ENCODE measurements at regions not wholly inside any gene's neighbourhood (a gene's known extent, or its start where the extent isn't known, plus 50 kb on each side); places are given as distances from the start of the nearest gene placed in this dataset.
"Not testable (repeated sequence)": the region's sequence is repeated elsewhere in the genome, so short reads cannot be mapped to it uniquely, and the experiment has no call there.

DNA sequence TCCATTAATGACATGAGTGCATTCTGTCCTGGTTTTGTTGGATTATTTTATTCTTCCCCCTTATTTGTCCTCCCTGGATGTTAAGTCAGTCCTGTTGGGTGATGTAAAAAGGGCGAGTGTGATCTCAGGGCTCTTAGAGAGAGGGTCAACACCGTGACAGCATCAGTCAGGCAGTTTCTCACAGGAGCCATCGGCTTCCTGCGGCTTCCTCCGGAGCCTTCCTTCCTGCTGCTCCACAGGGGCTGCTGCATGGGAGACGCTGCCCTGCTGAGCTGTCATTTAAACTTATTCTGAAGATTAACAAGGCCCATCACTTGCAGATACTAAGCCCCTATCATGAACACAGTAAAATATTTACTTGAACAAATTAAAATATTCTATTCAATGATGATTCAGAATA, 211.3 kb downstream of the SPATA31A1 start:
- not testable (repeated sequence) for DNase-seq (ENCODE audit: low read depth in 3 of 3)

DNA sequence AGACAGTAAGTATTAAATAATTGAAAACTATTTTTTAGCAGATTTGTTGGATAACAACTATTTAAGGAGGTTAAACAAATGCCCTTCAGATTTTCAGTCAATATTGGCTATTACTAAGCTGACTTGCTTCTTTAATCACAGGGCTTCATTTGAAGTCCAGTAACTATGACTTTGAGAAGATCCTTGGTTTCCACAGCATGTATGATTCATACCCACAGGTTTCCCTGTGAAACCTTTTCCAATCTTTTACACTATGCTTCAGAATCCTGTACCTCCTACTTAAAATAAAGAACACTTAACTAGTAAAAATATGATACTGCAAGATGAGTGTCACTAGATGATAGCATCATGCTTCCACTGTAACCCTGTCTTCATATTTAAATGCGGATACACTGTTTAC, 211.9 kb downstream of the SPATA31A1 start:
- not testable (repeated sequence) for DNase-seq (ENCODE audit: low read depth in 3 of 3)

DNA sequence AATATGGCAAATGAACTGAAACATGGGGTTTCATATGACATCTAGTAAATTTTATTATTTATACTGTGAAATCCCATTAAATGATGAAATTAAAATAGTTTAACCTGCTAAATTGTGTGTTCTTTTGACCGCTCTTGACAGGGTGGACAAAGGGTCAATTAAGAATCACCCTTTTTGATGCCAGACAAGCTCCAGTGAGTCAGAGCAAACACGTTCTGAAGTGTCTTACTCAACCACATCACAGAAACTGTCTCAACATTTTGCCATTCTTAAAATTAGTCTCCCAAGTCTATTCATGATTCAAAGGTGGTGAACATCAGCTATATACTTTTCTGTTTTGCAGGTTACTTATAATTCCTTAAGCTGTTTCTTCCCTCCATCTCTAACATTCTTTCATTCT, 213.4 kb downstream of the SPATA31A1 start:
- not testable (repeated sequence) for DNase-seq (ENCODE audit: low read depth in 3 of 3)

DNA sequence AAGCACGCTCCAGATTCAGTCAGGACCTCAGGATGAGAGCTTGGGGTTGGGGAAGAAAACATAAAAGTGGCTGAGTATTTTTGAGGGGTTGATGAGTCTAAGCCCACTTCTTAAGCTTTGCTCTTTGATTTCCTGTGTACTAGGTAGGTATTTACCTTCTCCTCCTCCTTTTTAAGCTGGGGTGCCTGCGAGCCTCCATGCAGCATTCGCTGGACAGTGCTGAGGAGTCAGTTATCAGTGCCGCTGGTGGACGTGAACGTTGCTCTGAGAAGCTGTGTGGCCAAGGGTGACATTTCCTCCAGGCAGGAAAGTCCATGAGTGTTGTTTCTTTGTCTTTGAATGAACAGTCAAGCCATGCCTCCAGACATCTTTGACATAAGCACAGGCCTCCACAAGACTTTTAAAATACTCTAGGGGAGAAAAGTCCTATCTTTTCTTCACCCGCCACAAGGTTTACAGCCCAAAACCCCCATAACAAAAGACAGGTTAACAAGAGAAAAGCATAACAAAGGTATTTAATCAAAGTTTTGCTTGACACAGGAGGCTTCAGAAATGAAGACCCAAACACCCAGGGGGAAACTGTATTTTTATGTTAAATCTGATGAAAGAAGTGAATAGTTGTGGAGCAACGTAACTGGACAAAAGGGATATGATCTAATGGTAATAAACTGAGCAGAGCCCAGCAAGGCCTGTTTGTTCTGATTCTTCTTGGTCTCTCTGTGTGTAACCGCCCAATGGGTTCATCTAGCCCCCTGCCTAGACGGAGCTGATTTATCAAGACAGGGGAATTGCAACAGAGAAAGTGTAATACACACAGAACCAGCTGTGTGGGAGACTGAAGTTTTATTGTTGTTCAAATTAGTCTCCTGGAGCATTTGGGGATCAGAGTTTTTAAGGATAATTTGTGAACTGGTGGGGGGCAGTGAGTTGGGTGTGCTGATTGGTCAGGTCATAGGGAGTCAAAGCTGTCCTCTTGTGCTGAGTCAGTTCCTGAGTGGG, 217.9 kb downstream of the SPATA31A1 start:
- not testable (repeated sequence) for DNase-seq (ENCODE audit: low read depth in 3 of 3)

DNA sequence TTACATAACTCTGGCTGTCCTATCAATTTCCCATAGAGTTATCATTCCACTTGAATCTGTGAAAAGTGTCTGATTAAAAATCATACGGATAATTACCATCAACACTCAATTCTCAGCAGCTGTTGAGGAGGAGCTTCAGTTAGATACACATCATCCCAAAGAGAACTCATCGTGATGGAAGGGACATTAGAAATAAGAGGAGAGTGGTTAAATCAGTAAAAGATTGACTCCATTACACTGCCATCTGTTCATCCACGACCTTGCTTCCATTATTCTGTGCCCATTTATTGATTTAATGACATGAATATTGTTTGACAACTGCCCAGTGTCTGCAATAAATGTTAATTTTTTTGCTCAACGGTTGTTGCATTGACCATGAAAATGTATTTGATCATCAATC, 223.5 kb downstream of the SPATA31A1 start:
- not testable (repeated sequence) for DNase-seq (ENCODE audit: low read depth in 3 of 3)

DNA sequence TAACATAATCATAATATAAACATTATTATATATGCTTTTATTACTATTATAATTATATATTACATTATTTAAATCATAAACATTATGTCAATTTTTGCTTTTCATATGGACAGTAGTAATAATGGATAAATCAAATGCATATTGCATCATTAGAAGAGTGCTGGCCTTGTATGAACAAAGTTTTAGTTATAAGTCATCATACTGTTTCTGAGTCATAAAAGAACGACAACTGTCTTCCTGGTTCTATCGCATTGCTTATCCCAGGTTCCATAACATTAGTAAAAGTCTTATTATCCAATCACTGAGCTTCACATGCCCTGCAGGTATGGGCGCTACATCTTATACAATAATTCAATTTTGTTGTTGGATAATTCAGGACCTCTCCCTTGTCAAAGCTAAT, 225.8 kb downstream of the SPATA31A1 start:
- not testable (repeated sequence) for DNase-seq (ENCODE audit: low read depth in 3 of 3)

DNA sequence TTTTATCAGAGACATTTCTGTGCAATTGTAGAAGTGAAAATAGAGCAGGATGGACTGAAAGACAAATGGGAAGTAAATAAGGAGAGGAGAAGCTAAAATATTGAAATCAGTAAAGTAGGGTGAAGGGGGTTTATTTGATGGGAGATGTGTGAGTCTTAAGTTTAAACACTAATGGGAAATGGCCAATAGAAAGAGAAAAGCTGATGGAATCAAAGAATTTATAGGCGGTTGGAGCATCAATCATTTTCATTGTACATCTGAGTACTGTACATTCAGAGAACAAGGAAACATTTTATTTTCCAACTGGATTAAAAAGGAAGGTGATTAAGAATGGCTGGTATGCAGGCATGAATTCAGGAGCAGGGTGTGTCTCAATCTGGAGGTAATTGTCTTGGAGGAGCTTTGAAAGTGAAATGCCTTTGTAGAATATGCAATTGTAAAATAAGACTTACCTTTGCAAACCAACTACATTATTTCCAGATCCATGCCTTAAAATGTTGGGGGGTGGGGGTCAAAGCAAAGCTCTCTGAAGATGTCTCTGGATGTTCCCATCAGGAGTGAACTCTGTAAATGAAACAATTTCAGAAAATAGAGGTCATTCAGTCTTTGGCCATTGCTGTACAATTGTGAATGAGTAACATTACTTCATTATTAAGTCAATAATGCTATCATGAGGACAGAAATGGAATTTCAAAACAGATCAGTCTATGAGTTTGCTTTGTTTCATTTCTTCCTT, 227.4 kb downstream of the SPATA31A1 start:
- not testable (repeated sequence) for DNase-seq (ENCODE audit: low read depth in 3 of 3)

DNA sequence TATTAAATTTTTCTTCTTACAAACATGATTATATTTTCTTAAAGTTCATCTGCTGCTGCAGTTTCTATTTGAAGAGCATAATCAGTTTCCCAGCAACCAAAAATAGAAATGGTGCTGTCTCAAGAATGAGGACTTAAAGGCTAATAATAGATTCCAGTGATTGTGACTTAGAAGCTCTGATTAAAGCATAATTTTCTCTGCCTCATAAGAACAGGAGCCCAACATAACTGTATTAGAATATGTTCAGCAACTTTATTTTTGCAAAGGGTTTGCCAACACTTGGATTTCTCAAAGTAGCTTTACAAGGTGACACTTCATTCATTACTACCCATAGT, 227.9 kb downstream of the SPATA31A1 start:
- not testable (repeated sequence) for DNase-seq (ENCODE audit: low read depth in 3 of 3)

DNA sequence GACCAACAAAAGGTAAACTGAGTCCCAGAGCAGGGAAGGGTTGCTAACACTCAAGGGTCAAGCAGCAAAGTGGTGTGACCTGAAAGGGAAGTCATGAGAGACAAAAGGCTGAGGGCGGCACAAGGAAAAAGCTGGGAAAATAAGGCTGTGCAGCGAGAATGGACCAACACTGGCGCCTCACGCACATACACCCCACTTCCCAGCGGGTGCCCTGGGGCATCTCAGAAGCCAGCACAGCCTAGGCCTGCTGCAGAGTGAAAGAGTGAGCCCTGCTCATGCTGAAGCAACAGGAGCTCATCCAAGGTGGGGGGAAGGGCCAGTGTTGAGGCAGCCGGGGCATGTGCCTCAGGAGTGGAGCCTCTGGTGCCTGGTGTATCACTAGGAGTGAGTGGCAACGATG, 229.8 kb downstream of the SPATA31A1 start:
- not testable (repeated sequence) for DNase-seq (ENCODE audit: low read depth in 3 of 3)

DNA sequence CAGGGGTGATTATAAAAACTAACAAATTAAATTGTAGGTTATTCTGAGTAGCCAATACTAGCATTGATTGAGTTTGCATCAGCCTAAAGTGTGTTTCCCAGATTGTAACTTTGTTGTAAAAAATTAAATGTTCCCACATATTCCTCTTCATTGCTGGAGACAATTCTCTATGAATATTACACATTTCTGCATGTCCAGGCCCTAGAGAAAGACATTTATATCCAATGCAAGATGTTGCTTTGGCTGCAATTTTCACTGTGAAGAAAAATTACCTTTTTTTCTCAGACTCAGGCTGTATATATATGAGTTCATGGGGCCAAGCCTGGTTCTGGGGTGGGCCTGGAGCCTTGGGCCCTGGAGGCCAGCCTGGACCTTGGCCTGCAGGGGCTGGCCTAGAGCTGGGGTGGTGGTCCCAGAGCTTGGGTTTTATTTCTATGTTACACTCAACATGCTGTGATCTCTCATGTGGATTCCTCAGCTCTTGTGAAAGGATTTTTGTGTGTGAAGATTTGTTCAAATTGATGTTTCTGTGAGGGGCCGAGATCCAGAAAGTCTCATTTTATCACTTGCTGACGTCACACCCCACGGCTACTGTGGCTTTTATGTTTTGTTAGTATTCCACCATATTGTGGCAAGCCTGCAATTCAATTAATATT, 232.5 kb downstream of the SPATA31A1 start:
- DNase-seq (ENCODE audit: low read depth in 3 of 3) = no peak

DNA sequence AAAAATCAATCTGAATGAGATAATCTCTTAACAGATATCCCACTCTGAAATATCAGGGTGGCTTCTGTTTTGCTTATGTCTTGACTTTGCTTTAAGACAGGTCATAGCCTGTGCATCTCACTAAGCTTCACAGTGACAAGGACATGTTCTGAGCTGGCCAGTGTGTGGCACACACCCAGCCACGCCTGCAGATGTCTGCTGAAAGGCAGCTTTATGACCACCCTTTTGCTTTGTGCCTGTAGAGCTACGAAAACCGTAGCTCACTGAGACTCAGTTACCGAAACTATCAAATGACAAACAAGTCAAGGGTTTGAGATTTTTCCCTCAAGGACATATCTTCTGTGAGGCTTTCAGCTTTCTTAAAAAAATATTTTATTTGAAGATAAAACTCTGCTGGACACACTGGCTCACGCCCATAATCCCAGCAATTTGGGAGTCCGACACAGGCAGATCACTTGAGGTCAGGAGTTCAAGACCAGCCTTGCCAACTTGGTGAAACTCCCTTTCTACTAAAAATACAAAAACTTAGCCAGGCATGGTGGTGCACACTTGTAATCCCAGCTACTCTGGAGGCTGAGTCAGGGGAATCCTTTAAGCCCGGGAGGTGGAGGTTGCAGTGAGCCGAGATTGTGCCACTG, 233.2 kb downstream of the SPATA31A1 start:
- no peak for DNase-seq (ENCODE audit: low read depth in 3 of 3)

DNA sequence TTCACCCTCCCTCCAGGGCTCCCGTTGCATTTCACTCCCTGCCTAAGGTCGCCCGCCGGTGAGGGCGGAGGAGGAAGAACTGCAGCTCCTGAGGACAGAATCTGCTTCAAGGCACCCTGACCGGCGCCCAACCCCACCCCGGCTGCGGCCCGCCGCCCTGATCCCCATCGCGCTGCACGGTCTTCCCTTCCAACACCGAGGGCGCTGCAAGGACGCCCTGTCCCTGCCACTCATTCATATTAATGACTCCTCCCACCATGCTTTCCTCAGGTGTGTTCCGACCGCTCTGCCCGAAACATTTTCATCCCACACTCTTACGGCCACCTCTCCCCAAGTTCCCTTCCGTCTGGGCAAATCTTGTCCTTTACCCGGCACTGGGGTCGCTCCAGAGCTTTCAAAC, 248.6 kb downstream of the SPATA31A1 start:
- not testable (repeated sequence) for DNase-seq (ENCODE audit: low read depth in 3 of 3)

DNA sequence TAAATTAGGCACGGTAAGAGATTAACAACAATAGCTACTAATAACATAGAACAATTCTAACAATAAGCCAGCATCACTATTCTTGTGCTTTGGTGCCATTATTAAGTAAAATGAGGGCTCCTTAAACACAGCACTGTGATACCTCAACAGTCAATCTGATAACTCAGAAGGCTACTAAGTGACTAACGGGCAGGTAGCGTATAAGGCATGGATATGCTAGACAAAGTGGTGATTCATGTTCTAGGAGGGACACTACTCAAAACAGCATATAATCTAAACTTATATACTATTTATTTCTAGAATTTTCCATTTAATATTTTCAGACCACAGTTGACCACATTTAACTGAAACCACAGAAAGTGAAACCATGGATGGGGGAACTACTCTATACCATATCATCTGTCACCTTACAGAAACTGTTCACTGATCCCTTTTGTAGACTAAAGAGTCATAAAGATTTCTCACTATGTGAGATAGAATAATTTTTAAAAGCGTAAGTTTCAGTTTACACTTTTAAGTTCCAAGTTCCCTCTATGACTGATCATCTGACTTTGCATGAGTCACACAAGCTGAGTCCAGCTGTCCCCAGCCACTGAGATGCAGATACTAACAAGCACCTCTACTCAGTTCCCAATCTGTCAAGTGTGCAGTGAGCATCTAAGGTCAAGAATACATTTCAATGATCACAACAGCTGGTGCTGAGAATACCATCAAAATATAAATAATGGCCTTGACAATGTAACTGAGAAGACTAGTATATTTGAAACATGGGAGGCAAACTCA, 256.2 kb downstream of the SPATA31A1 start:
- DNase-seq (ENCODE audit: low read depth in 3 of 3) = not testable (repeated sequence)

DNA sequence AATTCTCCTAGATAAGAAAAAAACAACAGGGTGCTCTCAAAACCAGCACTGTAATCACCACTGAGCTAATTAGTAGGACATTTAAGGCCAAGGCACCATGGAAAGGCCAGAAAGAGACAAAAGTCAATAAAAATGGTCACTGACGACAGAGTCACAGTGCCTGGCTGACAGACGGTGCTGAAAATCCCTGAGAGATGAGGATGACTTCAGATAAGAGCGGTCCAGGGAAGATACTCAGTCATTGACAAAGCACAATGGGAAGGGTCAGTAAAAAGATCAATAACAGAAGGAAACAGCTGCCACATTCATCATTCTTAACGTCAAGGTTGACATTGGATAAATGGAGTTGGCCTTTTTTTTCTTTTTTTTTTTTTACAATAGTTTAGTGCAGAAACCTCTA, 261.0 kb downstream of the SPATA31A1 start:
- not testable (repeated sequence) for DNase-seq (ENCODE audit: low read depth in 3 of 3)

DNA sequence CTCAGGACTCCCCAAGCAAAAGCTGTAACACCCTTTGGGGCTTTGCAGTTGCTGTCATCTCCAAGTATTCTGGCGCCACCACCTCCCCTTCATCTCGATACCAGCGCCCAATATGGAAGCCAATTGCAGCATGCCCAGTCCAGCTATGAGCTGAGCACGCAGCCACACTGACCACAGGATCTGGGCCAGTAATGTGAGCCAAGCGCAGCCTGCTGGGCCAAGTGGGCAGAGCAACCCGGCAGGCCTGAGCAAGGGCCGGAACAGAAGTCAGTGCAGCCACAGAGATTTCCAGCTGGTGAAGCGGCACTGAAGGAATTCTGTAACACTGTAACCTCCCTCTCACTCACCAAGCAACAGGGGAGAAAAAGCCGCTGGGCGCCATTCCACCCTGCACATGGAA, 268.6 kb downstream of the SPATA31A1 start:
- not testable (repeated sequence) for DNase-seq (ENCODE audit: low read depth in 3 of 3)

DNA sequence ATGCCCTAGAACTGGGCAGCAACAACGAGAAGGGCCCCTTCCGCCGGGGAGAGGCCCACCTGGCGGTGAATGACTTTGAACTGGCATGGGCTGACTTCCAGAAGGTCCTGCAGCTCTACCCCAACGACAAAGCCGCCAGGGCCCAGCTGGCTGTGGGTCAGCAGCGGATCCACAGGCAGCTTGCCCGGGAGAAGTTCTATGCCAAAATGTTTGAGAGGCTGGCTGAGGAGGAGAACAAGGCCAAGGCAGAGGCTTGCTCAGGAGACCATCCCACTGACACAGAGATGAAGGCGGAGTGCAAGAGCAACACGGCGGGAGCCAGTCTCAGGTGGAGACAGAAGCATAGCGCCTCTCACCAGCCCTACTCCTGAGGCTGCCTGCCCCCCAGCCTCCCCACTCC, 276.6 kb downstream of the SPATA31A1 start:
- not testable (repeated sequence) for DNase-seq (ENCODE audit: low read depth in 3 of 3)

DNA sequence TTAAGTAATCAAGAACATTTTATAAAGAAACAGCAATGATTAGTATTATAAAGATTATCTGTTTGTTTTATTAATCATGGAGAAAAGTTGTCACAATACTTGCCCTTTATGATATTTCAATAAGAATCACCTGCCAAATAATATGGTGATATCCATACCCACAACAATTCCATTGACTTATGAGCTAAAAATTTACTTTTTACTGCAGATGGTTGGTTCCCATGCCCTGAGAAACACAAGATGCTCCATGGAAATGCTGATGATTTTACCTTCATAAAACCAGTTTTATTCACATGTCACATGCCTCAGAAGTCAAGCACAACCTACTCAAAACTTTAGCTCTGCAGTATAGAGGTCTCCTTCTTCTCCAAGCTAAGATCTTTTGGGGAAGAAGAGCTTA, 293.6 kb downstream of the SPATA31A1 start:
- DNase-seq (ENCODE audit: low read depth in 3 of 3) = not testable (repeated sequence)

DNA sequence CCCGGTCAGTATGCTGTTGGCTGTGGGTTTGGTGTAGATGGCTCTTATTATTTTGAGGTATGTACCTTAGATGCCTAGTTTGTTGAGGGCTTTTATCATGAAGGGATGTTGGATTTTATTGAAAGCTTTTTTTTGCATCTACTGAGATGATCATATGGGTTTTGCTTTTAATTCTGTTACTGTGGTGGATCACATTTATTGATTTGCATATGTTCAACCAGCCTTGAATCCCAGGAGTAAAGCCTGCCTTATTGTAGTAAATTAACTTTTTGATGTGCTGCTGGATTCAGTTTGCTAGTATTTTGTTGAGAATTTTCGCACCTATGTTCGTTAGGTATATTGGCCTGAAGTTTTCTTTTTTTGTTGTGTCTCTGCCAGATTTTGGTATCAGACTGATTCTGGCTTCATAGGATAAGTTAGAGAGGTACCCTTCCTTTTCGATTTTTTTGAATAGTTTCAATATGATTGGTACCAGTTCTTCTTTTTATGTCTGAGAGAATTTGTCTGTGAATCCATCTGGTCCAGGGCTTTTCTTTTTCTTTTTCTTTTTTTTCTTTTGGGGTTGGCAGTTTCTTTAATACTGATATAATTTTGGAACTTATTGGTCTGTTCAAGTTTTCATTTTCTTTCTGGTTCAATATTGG, 301.6 kb downstream of the SPATA31A1 start:
- not testable (repeated sequence) for DNase-seq (ENCODE audit: low read depth in 3 of 3)

DNA sequence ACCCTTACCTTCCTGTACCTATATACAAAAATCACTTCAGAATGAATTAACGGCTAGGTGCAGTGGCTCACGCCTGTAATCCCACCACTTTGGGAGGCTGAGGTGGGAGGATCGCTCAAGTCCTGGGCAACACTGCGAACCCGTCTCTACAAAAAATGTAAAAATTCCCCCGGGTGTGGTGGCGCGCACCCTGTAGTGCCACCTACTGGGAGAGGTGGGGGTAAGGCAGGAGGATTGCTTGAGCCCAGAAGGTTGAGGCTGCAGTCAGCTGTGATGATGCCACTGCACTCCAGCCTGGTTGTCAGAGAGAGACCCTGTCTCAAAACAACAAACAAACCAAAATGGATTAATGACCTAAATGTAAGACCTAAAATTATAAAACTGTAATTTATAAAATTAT, 307.6 kb downstream of the SPATA31A1 start:
- not testable (repeated sequence) for DNase-seq (ENCODE audit: low read depth in 3 of 3)

DNA sequence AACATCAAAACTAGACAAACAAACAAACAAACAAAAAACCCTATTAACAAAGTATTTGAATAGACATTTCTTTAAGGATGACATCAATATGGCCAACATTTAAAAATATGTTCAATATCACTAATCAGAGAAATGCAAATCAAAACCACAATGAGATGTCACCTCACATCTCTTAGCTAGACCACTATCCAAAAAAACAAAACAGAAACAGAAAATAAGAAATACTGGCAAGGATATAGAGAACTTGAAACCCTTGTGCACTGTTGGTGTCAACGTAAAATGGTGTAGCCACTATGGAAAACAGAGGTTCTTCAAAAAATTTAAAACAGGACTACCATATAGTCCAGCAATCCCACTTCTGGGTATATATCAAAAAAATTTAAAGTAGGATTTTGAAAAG, 308.2 kb downstream of the SPATA31A1 start:
- DNase-seq (ENCODE audit: low read depth in 3 of 3) = not testable (repeated sequence)

Data from stimulated activated CD4-positive, alpha-beta T cell treated with anti-CD3 and anti-CD28 coated beads, TNF-alpha, amount 100 ng/mL, for 4 hours (primary cell).